ENCODE measurements at regions not wholly inside any gene's neighbourhood (a gene's known extent, or its start where the extent isn't known, plus 50 kb on each side); places are given as distances from the start of the nearest gene placed in this dataset.

- no peak for TF ChIP-seq CTCF (IDR thresholded peaks at IDR 0.05)
Measured at GRCh38 chr13:109862627-109863026, 76.2 kb upstream of the IRS2 start.

GRCh38 chr13:109859898-109860297 lies 73.5 kb upstream of the IRS2 start:
- TF ChIP-seq CTCF (IDR thresholded peaks at IDR 0.05) = no peak

GRCh38 chr13:109859216-109859835 lies 72.9 kb upstream of the IRS2 start:
- TF ChIP-seq CTCF (IDR thresholded peaks at IDR 0.05) = no peak

- TF ChIP-seq CTCF (IDR thresholded peaks at IDR 0.05) = no peak
Measured at GRCh38 chr13:109858319-109858718, 71.9 kb upstream of the IRS2 start.

- no peak for TF ChIP-seq CTCF (IDR thresholded peaks at IDR 0.05)
Measured at GRCh38 chr13:109857803-109858202, 71.4 kb upstream of the IRS2 start.

GRCh38 chr13:109857325-109857724 lies 70.9 kb upstream of the IRS2 start:
- TF ChIP-seq CTCF (IDR thresholded peaks at IDR 0.05) = no peak

- no peak for TF ChIP-seq CTCF (IDR thresholded peaks at IDR 0.05)
Measured at GRCh38 chr13:109856350-109856749, 70.0 kb upstream of the IRS2 start.

GRCh38 chr13:109853153-109853552 lies 66.8 kb upstream of the IRS2 start:
- TF ChIP-seq CTCF (IDR thresholded peaks at IDR 0.05) = no peak

Measured in LNCAP (cell line).